Skeletal muscle satellite cell (primary cell): ENCODE measurements at regions not wholly inside any gene's neighbourhood (a gene's known extent, or its start where the extent isn't known, plus 50 kb on each side); places are given as distances from the start of the nearest gene placed in this dataset.

Source experiments
- H3K27me3 ChIP-seq: 2 replicates; pipeline ENCODE4 v1.7.0; 2013; ENCODE audit warnings: low read length; ENCODE audit not compliant: control insufficient read depth, insufficient read depth
- H3K36me3 ChIP-seq: 2 replicates; pipeline ENCODE4 v1.7.0; 2013; ENCODE audit warnings: mild to moderate bottlenecking, control low read depth, low read length; ENCODE audit not compliant: insufficient read depth
- H3K4me1 ChIP-seq: 2 replicates; pipeline ENCODE4 v1.7.0; 2013; ENCODE audit warnings: low read length; ENCODE audit not compliant: control insufficient read depth, insufficient read depth
- H3K4me2 ChIP-seq: 2 replicates; pipeline ENCODE4 v1.7.0; 2013; ENCODE audit warnings: mild to moderate bottlenecking, low read length
- H3K4me3 ChIP-seq: 2 replicates; pipeline ENCODE4 v1.7.0; 2013; ENCODE audit warnings: low read length
- H3K9ac ChIP-seq: 2 replicates; pipeline ENCODE4 v1.7.0; 2013; ENCODE audit warnings: mild to moderate bottlenecking, low read depth, low read length, moderate library complexity
- H3K9me3 ChIP-seq: replicated peaks from 2 replicates; pipeline ENCODE4 v1.7.0; 2013; ENCODE audit warnings: mild to moderate bottlenecking, control low read depth, low read length

DNA sequence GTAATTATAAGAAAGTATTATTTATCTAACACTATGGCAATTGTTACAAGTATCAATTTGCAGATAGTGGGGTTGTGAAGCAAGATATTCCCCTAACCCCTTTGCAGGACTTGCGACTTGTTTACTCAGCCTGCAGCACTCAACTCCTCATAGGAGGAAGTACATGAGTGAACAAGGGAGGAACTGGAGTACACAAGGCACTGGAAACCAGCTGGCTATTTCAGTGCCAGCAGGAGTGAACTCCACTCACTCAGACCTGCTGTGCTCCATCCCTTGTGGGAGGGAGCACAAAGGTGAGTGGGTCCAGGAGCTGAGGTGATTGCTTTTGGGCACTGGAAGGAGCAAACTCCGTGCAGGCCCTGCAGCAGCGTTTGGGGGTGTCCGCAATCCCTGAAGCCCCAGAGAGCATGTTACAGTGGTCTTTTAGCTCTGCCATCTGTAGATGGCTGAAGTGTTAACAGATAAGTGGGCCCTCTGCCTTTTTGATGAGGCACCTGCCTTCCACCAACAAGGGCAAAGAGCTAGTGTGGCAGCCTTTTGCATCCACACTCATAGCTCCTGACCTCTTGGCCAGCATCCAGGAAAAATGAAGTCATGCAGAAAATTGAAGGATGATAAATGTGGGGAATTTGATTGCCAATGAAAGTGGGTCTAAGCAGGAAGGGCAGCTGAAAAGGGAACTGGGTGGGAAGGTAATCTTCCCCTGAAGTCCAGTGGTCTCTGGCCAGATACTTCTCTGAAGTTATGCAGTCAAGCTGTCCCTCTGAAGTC lies 802.2 kb upstream of the MIR17HG start:
- H3K9me3 ChIP-seq = no peaks in the 10 kb centered on the region
- H3K9ac ChIP-seq = no peak overlapping the region
- no peaks in the 10 kb centered on the region for H3K27me3 ChIP-seq
- no peaks in the 10 kb centered on the region for H3K36me3 ChIP-seq
- no peak overlapping the region for H3K4me2 ChIP-seq
- H3K4me3 ChIP-seq = no peak overlapping the region
- H3K4me1 ChIP-seq = no peaks in the 10 kb centered on the region

DNA sequence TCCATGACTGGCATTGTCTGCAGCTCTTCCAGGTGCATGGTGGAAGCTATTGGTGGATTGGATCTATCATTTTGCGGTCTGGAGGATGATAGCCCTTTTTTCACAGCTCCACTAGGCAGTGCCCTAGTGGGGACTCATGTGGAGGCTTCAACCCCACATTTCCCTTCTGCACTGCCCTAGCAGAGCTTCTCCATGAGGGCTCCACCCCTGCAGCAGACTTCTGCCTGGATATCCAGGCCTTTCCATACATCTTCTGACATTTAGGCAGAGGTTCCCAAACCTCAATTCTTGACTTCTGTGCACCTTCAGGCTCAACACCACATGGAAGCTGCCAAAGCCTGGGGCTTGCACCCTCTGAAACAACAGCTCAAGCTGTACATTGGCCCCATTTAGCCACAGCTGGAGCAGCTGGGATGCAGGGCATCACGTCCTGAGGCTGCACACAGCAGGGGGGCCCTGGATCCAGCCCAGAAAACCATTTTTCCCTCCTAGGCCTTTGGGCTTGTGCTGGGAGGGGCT lies 800.2 kb upstream of the MIR17HG start:
- Histone ChIP-seq H3K9me3 (no peaks in the 10 kb centered on the region), H3K4me1 (no peaks in the 10 kb centered on the region), H3K4me3 (no peak overlapping the region), H3K36me3 (no peaks in the 10 kb centered on the region), H3K9ac (no peak overlapping the region), H3K27me3 (no peaks in the 10 kb centered on the region), H3K4me2 (no peak overlapping the region)

DNA sequence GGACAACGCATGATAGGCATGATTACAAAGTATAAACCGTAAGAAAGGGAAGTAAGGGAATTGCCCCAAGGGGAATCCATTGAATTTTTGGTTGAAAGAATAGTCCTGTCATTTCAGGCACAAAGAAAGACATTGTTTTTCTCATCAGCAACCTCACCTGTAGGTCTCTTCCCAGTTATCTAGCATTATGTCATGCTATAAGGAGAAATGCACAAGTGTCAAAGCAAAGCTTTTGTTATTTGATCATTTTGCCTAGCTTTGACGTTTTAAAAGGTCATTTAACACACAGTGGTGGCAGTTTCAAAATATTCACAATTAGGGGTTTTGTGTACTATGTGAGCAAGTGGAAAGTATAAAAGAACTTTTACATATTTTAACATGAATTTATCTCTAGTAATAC lies 796.2 kb upstream of the MIR17HG start:
- H3K9me3 ChIP-seq = no peaks in the 10 kb centered on the region

DNA sequence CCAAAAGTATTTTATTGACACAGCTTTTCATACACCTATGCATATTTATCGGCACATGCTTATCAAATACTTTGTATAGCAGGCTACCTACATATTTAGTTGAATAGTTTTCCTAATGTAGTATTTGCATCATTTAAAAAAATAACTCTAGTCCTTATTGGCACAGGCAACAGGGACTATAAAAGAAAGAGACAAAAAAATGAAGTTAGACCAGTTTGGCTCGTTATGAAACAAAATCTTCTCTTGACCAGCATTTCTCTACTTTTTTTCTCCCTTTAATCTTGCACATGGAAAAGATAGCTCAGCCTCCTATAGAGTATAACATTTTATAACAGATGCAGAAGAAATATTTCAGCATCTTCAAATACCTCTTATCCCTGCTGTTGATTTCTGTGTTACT lies 794.8 kb upstream of the MIR17HG start:
- Histone ChIP-seq H3K4me1 (no peaks in the 10 kb centered on the region), H3K27me3 (no peaks in the 10 kb centered on the region), H3K36me3 (no peaks in the 10 kb centered on the region), H3K9ac (no peak overlapping the region), H3K4me3 (no peak overlapping the region), H3K9me3 (no peaks in the 10 kb centered on the region), H3K4me2 (peak overlapping the region; percentile 3)

More for the DNA sequence above, 796.2 kb upstream of the MIR17HG start:
- H3K4me1 ChIP-seq = no peaks in the 10 kb centered on the region
- no peak overlapping the region for H3K4me3 ChIP-seq
- H3K4me2 ChIP-seq = no peak overlapping the region
- no peaks in the 10 kb centered on the region for H3K36me3 ChIP-seq
- no peaks in the 10 kb centered on the region for H3K27me3 ChIP-seq
- no peak overlapping the region for H3K9ac ChIP-seq

DNA sequence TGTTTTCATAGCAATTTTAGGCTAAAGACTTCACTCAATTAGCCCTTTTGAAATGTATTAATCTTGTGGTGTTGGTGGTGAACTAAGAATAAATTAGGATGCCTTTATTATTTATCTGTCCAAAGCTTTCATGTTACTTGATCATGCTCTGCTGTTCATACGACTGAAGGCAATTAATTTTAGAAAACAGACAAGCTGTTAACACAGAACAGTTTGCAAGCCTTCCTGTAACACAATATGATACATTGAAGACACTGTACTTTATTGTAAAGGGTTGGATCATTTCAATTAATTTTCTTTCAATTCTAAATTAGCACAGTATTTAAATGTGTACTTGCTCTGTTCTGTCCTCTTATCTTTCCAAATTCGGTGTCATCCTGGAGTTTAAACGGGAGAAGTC lies 794.3 kb upstream of the MIR17HG start:
- H3K4me1 ChIP-seq = no peaks in the 10 kb centered on the region
- no peaks in the 10 kb centered on the region for H3K36me3 ChIP-seq
- H3K4me3 ChIP-seq = no peak overlapping the region
- H3K9me3 ChIP-seq = no peaks in the 10 kb centered on the region
- peak overlapping the region; percentile 3 for H3K4me2 ChIP-seq
- no peak overlapping the region for H3K9ac ChIP-seq
- H3K27me3 ChIP-seq = no peaks in the 10 kb centered on the region

DNA sequence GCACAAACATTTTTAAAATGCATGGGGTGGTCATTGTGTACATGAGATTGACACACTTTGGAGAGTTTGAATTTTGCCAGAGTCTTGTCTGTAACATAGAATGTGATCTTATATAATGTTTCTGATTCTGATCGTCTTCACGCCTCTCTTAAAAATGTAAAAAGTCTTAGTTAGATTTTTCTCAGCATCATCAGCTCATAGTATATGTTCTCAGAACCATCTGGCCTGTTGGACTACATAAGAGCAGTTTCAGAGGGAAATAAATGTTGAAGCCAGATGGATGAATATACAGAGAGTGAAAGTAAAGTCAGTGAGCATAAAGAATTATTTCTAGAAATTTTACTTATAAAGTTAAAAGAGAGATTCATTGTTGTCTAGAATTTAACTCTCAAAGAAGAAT lies 789.9 kb upstream of the MIR17HG start:
- Histone ChIP-seq H3K27me3 (no peaks in the 10 kb centered on the region), H3K4me1 (no peaks in the 10 kb centered on the region), H3K4me3 (no peak overlapping the region), H3K9ac (no peak overlapping the region), H3K9me3 (no peaks in the 10 kb centered on the region), H3K36me3 (no peaks in the 10 kb centered on the region), H3K4me2 (no peak overlapping the region)

DNA sequence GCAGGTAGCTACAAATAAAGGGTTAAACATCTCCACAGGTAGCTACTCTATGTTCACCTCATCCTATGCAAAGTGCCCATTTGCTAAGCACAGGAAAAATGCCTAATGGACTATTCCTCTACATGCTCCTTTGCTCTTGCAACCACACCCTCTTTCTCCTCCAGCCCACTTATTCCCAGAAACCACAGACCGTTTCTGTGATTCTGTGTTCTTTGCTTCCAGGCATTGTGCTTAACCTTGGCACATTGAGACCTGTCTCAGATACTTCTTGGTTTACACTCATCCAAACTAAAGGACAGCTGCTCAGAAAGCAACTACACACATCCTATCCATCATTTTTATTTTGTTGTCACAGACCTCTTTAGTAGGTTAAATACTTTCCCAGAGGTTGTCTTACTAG lies 785.0 kb upstream of the MIR17HG start:
- Histone ChIP-seq H3K9ac (no peak overlapping the region), H3K4me2 (no peak overlapping the region), H3K4me3 (no peak overlapping the region), H3K36me3 (no peaks in the 10 kb centered on the region), H3K27me3 (no peaks in the 10 kb centered on the region), H3K4me1 (no peaks in the 10 kb centered on the region), H3K9me3 (no peaks in the 10 kb centered on the region)

DNA sequence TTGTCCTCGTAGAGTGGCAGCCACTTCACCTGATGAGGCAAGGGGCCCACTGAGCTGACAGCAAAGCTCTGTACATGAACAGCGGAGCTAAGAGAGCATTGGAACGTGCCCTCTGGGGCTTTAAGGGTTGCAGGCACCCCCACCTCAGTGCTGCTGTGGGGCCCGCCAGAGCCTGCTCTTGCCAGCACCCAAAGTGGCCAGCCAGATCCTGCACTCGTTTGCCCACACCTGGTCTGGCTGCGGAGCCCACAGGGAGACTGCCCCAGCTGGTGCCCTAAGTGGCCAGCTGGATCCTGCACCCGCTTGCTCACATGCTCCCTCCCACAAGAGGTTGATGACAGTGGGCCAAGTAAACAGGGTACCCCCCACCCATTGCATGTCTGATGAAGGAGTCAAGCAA lies 783.4 kb upstream of the MIR17HG start:
- Histone ChIP-seq H3K4me1 (no peaks in the 10 kb centered on the region), H3K9ac (no peak overlapping the region), H3K27me3 (no peaks in the 10 kb centered on the region), H3K4me2 (no peak overlapping the region), H3K36me3 (no peaks in the 10 kb centered on the region), H3K4me3 (no peak overlapping the region), H3K9me3 (no peaks in the 10 kb centered on the region)

DNA sequence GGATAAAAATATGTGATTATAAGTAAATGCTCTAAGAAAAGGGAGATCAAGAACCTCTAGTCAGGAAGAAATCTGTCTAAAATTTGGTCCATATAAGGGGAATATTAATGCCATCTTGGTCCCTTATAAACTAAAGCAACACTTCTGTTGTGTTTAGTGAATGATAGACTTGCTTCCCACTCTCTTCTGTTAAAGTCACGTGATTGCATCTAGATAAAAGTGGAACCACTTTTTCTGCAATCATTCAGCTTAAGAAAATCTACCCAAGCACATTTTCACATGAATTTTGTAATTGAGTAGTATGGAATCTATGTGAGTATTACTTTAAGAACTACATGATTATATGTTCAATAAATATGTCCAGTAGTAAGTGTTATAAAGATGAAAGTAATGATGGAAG lies 782.9 kb upstream of the MIR17HG start:
- no peaks in the 10 kb centered on the region for H3K36me3 ChIP-seq
- no peak overlapping the region for H3K9ac ChIP-seq
- H3K4me2 ChIP-seq = no peak overlapping the region
- no peaks in the 10 kb centered on the region for H3K4me1 ChIP-seq
- no peaks in the 10 kb centered on the region for H3K9me3 ChIP-seq
- no peaks in the 10 kb centered on the region for H3K27me3 ChIP-seq
- no peak overlapping the region for H3K4me3 ChIP-seq

DNA sequence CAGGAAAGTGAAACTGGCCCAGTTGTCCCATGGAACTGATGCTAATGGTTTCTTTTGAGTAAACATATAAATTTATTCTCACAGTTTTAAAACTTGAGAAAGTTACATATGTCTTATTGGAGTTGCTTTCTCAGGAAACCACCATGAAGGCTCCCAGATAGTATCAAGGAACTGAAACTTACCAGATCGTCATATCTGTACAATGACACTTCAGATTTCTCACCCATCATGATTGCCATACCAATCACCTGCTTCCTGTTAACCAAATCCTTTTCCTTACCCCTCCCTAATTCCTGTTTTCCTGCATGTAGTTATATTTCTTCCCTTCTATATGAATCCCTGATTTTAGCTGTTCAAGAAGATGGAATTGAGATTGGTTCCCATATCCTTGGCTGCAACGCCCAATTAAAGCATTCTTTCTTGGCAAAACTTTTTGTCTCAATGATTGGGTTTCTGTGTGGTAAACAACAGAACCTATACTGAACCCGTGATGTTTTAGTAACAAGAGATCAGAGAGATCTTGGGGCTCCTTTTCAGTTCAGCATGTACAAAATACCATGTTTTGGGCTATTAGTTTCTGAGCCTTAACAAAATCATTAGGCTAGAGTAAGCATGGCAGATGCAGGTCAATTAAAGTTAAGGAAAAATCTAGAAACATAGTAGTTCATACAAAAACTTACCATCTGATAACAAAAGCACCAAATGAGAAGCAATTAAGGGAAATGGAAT lies 781.3 kb upstream of the MIR17HG start:
- Histone ChIP-seq H3K9ac (no peak overlapping the region), H3K4me2 (no peak overlapping the region), H3K27me3 (no peaks in the 10 kb centered on the region), H3K9me3 (no peaks in the 10 kb centered on the region), H3K36me3 (no peaks in the 10 kb centered on the region), H3K4me3 (no peak overlapping the region), H3K4me1 (no peaks in the 10 kb centered on the region)

DNA sequence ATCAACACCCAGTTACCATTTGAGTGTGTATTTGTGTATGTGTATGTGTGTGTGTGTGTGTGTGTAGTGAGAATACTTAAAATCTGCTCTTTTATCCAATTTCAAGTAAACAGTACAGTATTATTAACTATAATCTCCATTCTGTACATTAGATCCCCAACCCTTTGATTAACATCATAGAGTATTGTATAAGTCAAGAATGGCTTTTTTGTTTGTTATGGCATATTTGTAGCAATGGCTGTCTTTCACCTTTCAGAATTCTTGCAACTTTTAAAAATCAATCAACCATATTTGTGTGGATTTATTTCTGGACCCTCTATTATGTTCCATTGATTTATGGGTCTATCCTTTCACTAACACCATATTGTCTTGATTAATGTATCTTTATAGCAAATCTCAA lies 779.3 kb upstream of the MIR17HG start:
- Histone ChIP-seq H3K36me3 (no peaks in the 10 kb centered on the region), H3K4me2 (no peak overlapping the region), H3K9me3 (no peaks in the 10 kb centered on the region), H3K27me3 (no peaks in the 10 kb centered on the region), H3K4me1 (no peaks in the 10 kb centered on the region), H3K4me3 (no peak overlapping the region), H3K9ac (no peak overlapping the region)

DNA sequence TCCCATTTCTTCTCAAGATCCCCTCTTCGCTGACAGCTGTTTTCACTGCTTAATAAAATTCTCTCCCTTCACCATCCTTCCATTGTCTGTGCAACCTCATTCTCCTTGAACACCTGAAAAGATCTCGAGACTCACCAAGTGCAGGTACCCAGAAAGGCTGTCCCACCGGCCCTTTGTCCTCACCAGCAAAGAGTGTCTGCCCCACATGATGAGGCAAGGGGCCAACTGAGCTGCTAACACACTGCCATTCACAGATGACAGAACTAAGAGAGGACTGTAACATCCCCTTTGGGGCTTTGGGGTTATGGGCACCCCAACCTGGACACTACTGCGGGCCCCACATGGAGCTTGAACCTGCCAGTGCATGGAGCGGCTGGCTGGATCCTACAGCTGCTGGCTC lies 771.4 kb upstream of the MIR17HG start:
- Histone ChIP-seq H3K4me2 (no peak overlapping the region), H3K36me3 (no peaks in the 10 kb centered on the region), H3K9ac (no peak overlapping the region), H3K4me3 (no peak overlapping the region), H3K27me3 (no peaks in the 10 kb centered on the region), H3K9me3 (no peaks in the 10 kb centered on the region), H3K4me1 (no peaks in the 10 kb centered on the region)
